ENCODE measurements at regions not wholly inside any gene's neighbourhood (a gene's known extent, or its start where the extent isn't known, plus 50 kb on each side); places are given as distances from the start of the nearest gene placed in this dataset.
"Not testable (repeated sequence)": the region's sequence is repeated elsewhere in the genome, so short reads cannot be mapped to it uniquely, and the experiment has no call there.

DNA sequence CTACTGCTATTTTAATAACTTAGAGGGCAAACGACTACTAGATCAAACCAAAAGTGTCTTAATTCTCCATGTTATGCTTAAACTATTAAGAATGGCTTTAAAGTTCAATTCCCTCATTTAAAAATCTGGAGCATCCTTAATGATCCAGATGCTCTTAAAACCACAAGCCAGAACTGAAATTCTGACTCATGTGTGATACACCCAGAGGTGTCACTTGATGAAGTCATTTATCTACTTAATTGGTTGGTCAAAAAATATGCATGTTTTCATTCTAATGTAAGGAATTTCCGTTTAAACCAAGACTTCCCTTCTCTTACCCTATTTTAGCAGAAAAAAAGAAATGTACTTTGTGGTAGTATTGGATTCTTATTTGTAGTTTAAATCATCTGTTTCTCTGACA lies 1261.2 kb upstream of the B3GALT2 start:
- no peak for DNase-seq (ENCODE audit: low read depth, low spot score)
- in situ Hi-C loops (cut with HindIII; ENCODE audit: low pct_unique_long_range_greater_than_20kb, low sequenced_read_pairs), result no loop called here

DNA sequence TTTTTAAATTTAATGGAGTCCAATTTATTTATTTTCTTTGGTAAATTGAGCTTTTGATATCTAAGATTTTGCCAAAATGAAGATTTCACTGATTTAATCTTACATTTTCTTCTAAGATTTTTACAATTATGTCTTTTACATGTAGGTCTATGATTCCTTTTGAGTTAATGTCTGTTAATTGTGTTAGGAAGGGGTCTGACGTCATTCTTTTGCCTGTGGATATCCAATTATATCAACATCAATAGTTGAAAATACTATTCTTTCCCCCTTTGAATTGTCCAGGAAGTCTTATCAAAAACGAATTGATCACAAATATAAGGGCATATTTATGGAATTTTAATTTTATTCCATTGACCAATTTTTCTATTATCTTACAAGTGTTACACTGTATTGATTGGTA lies 1258.8 kb upstream of the B3GALT2 start:
- in situ Hi-C loops (cut with HindIII; ENCODE audit: low pct_unique_long_range_greater_than_20kb, low sequenced_read_pairs), result no loop called here
- no peak for DNase-seq (ENCODE audit: low read depth, low spot score)

GRCh38 chr1:194442901-194443575 lies 1256.6 kb upstream of the B3GALT2 start:
- DNase-seq (ENCODE audit: low read depth, low spot score), result no peak
- in situ Hi-C loops (cut with HindIII; ENCODE audit: low pct_unique_long_range_greater_than_20kb, low sequenced_read_pairs), result no loop called here

DNA sequence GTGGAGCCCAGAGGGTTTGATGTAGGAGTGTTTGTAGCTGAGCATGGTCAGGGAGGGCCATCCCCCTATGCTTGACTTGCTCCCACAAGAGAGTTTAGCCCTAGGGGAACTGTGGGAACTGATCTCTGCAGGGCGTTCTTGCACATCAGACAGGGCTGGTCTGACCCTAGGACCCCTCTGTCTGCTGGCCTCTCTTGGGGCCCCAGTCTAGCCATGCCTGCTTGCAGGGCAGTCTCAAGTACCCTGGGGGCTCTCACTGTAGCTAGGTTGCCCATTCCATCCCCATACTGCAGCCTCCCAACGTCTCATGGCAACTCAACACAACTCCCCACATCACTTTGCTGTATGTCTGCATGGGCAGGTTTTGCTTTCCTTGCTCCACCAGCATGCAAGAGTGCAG lies 1250.7 kb upstream of the B3GALT2 start:
- no peak for DNase-seq (ENCODE audit: low read depth, low spot score)
- in situ Hi-C loops (cut with HindIII; ENCODE audit: low pct_unique_long_range_greater_than_20kb, low sequenced_read_pairs), result no loop called here

DNA sequence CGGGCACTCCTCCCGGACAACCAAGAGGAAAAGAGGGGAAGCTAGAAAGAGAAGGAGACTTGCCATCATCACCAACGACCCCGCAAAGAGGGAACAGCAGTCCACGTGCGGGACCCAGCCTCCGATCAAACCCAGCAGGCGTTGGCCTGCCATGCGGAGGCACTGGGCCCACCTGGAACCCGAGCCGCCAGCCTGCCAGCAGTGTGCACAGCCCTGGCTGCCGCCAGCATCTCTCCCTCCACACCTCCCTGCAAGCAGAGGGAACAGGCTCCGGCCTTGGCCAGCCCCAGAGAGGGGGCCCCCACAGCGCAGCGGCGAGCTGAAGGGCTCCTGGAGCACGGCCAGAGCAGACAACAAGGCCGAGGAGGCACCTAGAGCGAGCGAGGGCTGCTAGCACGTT lies 1244.7 kb upstream of the B3GALT2 start:
- no peak for DNase-seq (ENCODE audit: low read depth, low spot score)
- in situ Hi-C loops (cut with HindIII; ENCODE audit: low pct_unique_long_range_greater_than_20kb, low sequenced_read_pairs), result no loop called here

DNA sequence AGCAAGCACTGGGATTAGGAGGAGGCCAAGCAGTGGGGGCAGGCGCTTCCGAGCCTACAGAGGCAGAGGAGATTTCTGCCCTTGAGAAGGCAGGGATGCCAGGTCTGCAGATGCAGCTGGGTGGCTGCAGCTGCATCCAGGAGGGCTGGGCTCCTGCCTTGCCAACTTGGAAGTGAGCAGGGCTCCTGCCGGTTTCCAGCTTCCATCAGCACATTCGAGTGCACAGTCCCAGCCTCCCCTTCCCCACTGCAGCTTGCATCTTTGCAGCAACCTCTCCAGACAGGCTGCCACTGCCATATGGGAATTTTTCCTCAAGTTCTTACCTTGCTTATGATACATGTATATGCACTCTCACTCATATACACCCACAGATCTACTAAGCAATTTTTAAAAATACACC lies 1234.3 kb upstream of the B3GALT2 start:
- DNase-seq (ENCODE audit: low read depth, low spot score), result no peak
- in situ Hi-C loops (cut with HindIII; ENCODE audit: low pct_unique_long_range_greater_than_20kb, low sequenced_read_pairs), result no loop called here

GRCh38 chr1:194419721-194420120 lies 1233.3 kb upstream of the B3GALT2 start:
- no peak for DNase-seq (ENCODE audit: low read depth, low spot score)
- in situ Hi-C loops (cut with HindIII; ENCODE audit: low pct_unique_long_range_greater_than_20kb, low sequenced_read_pairs), result no loop called here

DNA sequence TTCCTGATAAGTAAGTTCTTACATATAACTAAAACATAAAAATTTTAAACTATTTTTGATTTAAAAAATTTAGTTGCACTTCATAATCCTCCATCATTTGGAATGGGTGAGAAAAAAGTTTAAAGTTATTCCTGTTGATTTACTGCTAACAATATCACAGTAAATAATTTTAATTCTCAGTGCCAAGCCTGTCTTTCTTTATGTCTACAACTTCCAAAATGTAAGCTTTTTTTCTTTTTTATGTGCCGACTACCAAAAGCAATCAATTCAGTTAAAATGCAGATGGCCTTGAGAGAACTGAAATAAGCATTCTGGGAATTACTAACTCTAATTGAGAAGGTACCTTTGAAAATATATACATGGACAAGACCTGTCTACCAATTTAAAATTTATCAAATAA lies 1224.3 kb upstream of the B3GALT2 start:
- DNase-seq (ENCODE audit: low read depth, low spot score), result no peak
- in situ Hi-C loops (cut with HindIII; ENCODE audit: low pct_unique_long_range_greater_than_20kb, low sequenced_read_pairs), result no loop called here

GRCh38 chr1:194407238-194407637 lies 1220.8 kb upstream of the B3GALT2 start:
- DNase-seq (ENCODE audit: low read depth, low spot score); in situ Hi-C loops (cut with HindIII; ENCODE audit: low pct_unique_long_range_greater_than_20kb, low sequenced_read_pairs): not testable (repeated sequence)

GRCh38 chr1:194394676-194395075 lies 1208.3 kb upstream of the B3GALT2 start:
- no peak for DNase-seq (ENCODE audit: low read depth, low spot score)
- in situ Hi-C loops (cut with HindIII; ENCODE audit: low pct_unique_long_range_greater_than_20kb, low sequenced_read_pairs), result no loop called here

GRCh38 chr1:194387531-194387930 lies 1201.1 kb upstream of the B3GALT2 start:
- in situ Hi-C loops (cut with HindIII; ENCODE audit: low pct_unique_long_range_greater_than_20kb, low sequenced_read_pairs), result no loop called here
- DNase-seq (ENCODE audit: low read depth, low spot score), result no peak

DNA sequence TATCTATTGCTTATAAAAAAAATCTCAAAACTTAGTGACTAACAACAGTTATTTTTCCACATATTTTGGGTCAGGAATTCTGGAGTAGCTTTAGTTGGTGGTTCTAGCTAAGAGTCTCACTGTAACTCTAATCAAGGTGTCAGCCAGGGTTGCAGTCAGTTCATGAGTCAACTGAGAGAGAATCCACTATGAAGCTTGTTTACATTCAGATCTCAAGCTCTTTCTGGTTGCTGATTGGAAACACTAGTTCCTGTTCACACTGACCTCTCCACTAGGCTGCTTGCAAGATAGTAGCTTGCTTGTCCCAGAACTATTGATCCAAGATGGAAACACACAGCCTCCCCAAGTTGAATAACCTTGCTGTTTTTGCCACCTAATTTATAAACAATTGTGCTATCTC lies 1192.1 kb upstream of the B3GALT2 start:
- in situ Hi-C loops (cut with HindIII; ENCODE audit: low pct_unique_long_range_greater_than_20kb, low sequenced_read_pairs), result no loop called here
- DNase-seq (ENCODE audit: low read depth, low spot score), result no peak

DNA sequence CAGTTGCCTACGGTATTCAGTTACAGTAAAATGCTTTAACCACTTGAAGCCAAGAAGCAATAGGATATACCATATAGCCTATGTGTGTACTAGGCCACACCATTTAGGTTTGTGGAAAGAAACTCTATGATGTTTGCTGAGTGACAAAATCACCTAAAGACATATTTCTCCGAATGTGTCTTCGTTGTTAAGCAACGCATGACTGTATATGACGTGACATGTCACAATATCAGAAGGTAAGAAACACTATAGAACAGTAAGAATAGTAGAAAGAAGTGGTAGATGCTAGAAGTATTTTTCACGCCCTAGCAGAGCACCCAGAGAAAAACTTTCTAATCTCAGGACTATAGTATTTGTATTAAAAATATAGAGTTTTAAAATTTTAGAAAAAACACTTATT lies 1188.2 kb upstream of the B3GALT2 start:
- in situ Hi-C loops (cut with HindIII; ENCODE audit: low pct_unique_long_range_greater_than_20kb, low sequenced_read_pairs), result no loop called here
- DNase-seq (ENCODE audit: low read depth, low spot score), result no peak

DNA sequence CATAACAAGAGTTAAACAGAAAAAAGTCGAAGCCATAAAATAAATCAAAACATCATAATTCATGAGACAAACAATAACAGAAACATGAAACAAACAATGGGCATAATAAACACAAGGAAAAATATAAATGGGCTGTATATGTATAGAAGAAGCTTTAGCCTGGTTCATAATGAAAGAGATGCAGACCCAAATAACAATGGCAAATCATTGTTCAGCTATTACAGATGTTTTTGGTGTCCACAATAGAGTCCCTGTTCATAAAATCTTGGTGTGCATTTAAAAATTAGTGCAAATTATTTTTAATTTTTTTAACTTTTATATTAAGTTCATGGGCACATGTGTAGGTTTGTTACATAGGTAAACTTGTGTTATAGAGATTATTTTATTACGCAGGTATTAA lies 1185.9 kb upstream of the B3GALT2 start:
- no peak for DNase-seq (ENCODE audit: low read depth, low spot score)
- in situ Hi-C loops (cut with HindIII; ENCODE audit: low pct_unique_long_range_greater_than_20kb, low sequenced_read_pairs), result no loop called here

- in situ Hi-C loops (cut with HindIII; ENCODE audit: low pct_unique_long_range_greater_than_20kb, low sequenced_read_pairs), result no loop called here
- DNase-seq (ENCODE audit: low read depth, low spot score), result no peak
Measured at GRCh38 chr1:194369622-194370021, 1183.2 kb upstream of the B3GALT2 start.

DNA sequence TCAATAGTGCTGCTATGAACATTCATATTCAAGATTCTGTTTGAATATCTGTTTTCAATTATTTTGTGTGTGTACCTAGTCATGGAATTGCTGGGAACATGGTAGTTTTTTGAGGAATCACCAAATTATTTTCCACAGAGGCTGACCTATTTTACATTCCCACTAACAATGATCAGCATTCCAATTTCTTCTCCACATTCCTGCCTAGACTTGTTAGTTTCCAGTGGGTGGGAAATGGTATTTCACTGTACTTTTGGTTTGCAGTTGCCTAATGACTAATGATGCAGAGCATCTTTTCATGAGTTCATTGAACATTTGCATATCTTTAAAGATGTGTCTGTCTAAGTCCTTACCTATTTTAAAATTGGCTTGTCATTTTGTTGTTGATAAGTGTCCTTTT lies 1182.6 kb upstream of the B3GALT2 start:
- no peak for DNase-seq (ENCODE audit: low read depth, low spot score)
- in situ Hi-C loops (cut with HindIII; ENCODE audit: low pct_unique_long_range_greater_than_20kb, low sequenced_read_pairs), result no loop called here

GRCh38 chr1:194367121-194367520 lies 1180.7 kb upstream of the B3GALT2 start:
- in situ Hi-C loops (cut with HindIII; ENCODE audit: low pct_unique_long_range_greater_than_20kb, low sequenced_read_pairs), result no loop called here
- no peak for DNase-seq (ENCODE audit: low read depth, low spot score)

- in situ Hi-C loops (cut with HindIII; ENCODE audit: low pct_unique_long_range_greater_than_20kb, low sequenced_read_pairs), result no loop called here
- no peak for DNase-seq (ENCODE audit: low read depth, low spot score)
Measured at GRCh38 chr1:194366705-194367104, 1180.3 kb upstream of the B3GALT2 start.

- in situ Hi-C loops (cut with HindIII; ENCODE audit: low pct_unique_long_range_greater_than_20kb, low sequenced_read_pairs), result no loop called here
- DNase-seq (ENCODE audit: low read depth, low spot score), result no peak
Measured at GRCh38 chr1:194362327-194362726, 1175.9 kb upstream of the B3GALT2 start.

All from SK-MEL-5 (cell line).